Prostate gland (tissue), 2 donors: ENCODE measurements at regions not wholly inside any gene's neighbourhood (a gene's known extent, or its start where the extent isn't known, plus 50 kb on each side); places are given as distances from the start of the nearest gene placed in this dataset.

Source experiments
- POLR2A ChIP-seq: fragments of 450-650 bp; IDR thresholded peaks from one replicate; pipeline ENCODE4 v1.6.1; 2016; ENCODE audit warnings: antibody characterized with exemption, mild to moderate bottlenecking
- POLR2AphosphoS5 ChIP-seq: sonication (generic); formaldehyde crosslinking; IDR thresholded peaks from one replicate; pipeline ENCODE4 v1.6.1; 2017; ENCODE audit warnings: antibody characterized with exemption
- TF ChIP-seq, protein P1 (sequence below), 4 experiments: fragments of 200-600 bp in 2 of 4; fragments of 450-650 bp in 2 of 4; sonication (generic) in 2 of 4; IDR thresholded peaks; 1 replicate in 3 of 4; 2 replicates in 1 of 4; pipeline ENCODE4 v1.5.1; 2016 to 2019; ENCODE audit warnings: antibody characterized with exemption in 4 of 4, mild to moderate bottlenecking in 2 of 4, moderate library complexity in 2 of 4

DNA sequence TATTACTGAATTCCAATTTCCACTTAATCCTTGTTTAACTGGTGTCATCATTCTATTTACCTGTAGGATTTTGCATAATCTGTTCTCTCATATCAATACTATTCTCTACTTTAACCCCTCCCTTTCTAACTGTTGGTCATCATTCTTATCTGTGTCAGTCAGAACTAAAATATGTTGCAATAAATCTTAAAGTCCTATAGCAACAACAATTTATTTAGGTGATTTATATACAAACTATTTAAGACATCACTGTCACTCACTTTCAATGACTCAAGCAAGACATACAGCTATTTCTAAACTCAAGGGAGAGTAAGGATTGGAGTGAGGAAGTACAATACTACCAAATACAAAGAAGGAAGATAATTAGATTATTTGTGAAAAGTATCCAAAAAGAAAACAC, 740.4 kb downstream of the DSC3 start:
- TF ChIP-seq POLR2AphosphoS5 (no peak), POLR2A (no peak)
- TF ChIP-seq, protein P1, sequence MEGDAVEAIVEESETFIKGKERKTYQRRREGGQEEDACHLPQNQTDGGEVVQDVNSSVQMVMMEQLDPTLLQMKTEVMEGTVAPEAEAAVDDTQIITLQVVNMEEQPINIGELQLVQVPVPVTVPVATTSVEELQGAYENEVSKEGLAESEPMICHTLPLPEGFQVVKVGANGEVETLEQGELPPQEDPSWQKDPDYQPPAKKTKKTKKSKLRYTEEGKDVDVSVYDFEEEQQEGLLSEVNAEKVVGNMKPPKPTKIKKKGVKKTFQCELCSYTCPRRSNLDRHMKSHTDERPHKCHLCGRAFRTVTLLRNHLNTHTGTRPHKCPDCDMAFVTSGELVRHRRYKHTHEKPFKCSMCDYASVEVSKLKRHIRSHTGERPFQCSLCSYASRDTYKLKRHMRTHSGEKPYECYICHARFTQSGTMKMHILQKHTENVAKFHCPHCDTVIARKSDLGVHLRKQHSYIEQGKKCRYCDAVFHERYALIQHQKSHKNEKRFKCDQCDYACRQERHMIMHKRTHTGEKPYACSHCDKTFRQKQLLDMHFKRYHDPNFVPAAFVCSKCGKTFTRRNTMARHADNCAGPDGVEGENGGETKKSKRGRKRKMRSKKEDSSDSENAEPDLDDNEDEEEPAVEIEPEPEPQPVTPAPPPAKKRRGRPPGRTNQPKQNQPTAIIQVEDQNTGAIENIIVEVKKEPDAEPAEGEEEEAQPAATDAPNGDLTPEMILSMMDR (IDR thresholded peaks at IDR 0.05) = no peak
